Astrocyte of the spinal cord (primary cell): ENCODE measurements at regions not wholly inside any gene's neighbourhood (a gene's known extent, or its start where the extent isn't known, plus 50 kb on each side); places are given as distances from the start of the nearest gene placed in this dataset.
"Not testable (repeated sequence)": the region's sequence is repeated elsewhere in the genome, so short reads cannot be mapped to it uniquely, and the experiment has no call there.

Experiments
- DNase-seq: peaks from one replicate; pipeline ENCODE4 v3.0.0; 2011; ENCODE audit warnings: low read depth, low spot score
- H3K4me3 ChIP-seq: 2 replicates; pipeline ENCODE4 v1.5.1; 2011; ENCODE audit warnings: low read depth, mild to moderate bottlenecking, low read length, moderate library complexity
- in situ Hi-C: cut with HindIII; loops from 2 replicates; pipeline ENCODE4 v1.10.0; 2017; ENCODE audit warnings: low sequenced_read_pairs
- TF ChIP-seq, protein P1 (sequence below): IDR thresholded peaks from 2 replicates; pipeline ENCODE4 v1.5.1; 2012; ENCODE audit warnings: low read depth, mild to moderate bottlenecking, low read length, inconsistent platforms

DNA sequence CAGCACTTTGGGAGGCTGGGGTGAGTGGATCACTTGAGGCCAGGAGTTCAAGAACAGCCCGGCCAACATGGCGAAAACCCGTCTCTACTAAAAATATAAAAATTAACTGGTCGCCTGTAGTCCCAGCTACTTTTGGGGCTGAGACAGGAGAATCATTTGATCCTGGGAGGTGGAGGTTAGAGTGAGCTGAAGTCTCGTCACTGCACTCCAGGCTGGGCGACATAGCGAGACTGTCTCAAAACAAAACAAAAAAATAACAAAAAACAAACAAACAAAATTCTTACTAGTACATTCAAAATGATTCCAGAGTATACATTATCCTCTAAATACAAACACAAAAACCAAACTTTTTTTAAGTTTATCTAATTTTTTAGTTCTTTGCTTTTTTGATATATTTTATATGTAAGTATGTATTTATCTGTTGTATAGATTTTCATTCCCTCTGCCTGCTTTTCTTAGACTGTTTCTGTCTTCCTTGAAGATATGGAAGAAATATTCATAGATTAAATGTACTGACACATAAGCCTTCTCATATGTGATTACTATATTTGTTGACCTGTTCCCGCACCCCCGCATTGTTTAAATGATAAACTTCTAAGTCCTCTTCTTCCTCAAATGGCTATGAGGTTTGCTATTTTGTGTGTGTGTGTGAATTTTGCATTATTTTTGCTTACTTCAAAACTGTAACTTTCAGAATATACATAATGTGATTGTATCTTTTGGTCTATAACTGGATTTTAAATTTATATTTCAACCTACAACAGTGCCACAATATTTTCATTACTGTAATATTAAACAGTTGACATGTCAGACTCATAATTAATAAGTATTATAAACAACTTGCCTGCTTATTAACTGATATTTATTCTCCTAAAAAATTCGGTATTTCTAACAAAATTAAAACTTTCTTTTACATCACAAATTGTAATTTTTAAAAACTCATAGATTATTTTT, 1674.1 kb upstream of the B3GALT2 start:
- no peak for DNase-seq
- TF ChIP-seq, protein P1, sequence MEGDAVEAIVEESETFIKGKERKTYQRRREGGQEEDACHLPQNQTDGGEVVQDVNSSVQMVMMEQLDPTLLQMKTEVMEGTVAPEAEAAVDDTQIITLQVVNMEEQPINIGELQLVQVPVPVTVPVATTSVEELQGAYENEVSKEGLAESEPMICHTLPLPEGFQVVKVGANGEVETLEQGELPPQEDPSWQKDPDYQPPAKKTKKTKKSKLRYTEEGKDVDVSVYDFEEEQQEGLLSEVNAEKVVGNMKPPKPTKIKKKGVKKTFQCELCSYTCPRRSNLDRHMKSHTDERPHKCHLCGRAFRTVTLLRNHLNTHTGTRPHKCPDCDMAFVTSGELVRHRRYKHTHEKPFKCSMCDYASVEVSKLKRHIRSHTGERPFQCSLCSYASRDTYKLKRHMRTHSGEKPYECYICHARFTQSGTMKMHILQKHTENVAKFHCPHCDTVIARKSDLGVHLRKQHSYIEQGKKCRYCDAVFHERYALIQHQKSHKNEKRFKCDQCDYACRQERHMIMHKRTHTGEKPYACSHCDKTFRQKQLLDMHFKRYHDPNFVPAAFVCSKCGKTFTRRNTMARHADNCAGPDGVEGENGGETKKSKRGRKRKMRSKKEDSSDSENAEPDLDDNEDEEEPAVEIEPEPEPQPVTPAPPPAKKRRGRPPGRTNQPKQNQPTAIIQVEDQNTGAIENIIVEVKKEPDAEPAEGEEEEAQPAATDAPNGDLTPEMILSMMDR: no peak
- in situ Hi-C loops: no loop called here
- H3K4me3 ChIP-seq: no peak overlapping the region

DNA sequence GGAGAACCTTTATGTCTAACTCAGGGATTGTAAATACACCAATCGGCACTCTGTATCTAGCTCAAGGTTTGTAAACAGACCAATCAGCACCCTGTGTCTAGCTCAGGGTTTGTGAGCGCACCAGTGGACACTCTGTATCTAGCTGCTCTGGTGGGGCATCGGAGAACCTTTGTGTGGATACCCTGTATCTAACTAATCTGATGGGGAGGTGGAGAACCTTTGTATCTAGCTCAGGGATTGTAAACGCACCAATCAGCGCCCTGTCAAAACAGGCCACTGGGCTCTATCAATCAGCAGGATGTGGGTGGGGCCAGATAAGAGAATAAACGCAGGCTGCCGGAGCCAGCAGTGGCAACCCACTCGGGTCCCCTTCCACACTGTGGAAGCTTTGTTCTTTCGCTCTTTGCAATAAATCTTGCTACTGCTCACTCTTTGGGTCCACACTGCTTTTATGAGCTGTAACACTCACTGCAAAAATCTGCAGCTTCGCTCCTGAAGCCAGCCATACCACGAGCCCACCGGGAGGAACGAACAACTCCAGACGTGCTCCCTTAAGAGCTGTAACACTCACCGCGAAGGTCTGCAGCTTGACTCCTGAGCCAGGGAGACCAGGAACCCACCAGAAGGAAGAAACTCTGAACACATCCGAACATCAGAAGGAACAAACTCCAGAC, 1673.2 kb upstream of the B3GALT2 start:
- DNase-seq, in situ Hi-C loops, H3K4me3 ChIP-seq: not testable (repeated sequence)

DNA sequence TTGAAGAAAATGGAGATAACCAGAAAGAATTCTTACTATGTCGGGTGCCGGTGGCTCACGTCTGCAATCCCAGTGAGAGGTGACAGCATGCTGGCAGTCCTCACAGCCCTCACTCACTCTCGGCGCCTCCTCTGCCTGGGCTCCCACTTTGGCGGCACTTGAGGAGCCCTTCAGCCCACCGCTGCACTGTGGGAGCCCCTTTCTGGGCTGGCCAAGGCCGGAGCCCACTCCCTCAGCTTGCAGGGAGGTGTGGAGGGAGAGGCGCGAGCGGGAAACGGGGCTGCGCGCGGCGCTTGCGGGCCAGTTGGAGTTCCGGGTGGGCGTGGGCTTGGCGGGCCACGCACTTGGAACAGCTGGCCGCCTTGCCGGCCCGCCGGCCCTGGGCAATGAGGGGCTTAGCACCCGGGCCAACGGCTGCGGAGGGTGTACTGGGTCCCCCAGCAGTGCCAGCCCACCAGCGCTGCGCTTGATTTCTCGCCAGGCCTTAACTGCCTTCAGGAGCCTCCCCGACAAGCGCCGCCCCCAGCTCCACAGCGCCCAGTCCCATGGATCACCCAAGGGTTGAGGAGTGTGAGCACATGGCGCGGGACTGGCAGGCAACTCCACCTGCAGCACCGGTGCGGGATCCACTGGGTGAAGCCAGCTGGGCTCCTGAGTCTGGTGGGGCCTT, 1672.5 kb upstream of the B3GALT2 start:
- DNase-seq, H3K4me3 ChIP-seq, in situ Hi-C loops: not testable (repeated sequence)

DNA sequence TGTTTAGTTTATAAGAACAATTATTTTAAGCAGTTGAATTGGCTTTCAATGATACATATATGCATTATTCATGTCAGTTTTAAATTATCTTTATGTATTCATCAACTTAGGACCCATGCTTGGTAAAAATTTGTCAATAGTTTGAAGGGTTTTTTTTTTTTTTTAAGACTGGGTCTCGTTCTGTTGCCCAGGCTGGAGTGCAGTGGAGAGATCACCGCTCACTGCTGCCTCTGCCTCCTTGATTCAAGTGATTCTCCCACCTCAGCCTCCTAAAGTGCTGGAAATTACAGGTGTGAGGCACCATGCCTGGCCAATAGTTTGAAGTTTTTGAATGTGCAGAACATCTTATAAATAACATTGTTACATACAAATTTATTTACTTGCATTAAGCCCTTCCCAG, 1671.0 kb upstream of the B3GALT2 start:
- no peak for DNase-seq
- TF ChIP-seq, protein P1: no peak
- no peak overlapping the region for H3K4me3 ChIP-seq
- in situ Hi-C loops: no loop called here

DNA sequence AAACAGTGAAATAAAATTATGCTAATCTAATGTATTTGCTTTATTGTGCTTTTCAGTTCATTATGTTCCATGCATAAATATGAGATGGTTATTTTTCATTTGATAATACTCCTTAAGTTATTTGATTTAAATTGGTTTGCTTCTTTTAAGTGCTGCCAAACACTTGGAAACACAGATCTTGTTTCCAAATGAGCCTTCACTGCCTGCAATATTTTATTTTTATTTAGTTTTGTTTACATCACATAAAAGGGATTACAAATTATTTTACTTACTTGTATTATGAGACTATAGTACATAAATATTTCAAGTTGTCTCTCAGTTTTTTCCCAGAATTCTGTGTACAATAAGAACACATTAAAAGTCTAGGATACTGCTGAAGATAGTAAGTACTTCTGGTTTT, 1662.4 kb upstream of the B3GALT2 start:
- TF ChIP-seq, protein P1: no peak
- in situ Hi-C loops: no loop called here
- DNase-seq: no peak
- no peak overlapping the region for H3K4me3 ChIP-seq

DNA sequence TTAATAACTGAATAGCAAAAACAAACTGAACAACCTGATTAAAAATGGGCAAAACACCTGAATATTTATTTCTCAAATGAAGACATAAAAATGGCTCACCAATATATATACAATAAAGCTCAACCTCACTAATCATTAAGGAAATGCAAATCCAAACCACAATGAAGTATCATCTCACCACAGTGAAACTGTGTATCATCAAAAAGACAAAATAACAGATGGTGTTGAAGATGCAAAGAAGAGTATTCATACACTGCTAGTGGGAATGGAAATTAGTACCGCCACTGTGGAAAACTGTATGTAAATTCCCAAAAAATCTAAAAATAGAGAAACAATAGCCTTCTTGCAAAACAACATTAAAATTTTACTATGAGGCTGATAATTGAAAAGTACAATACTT, 1660.1 kb upstream of the B3GALT2 start:
- no peak for DNase-seq
- TF ChIP-seq, protein P1: no peak
- no peak overlapping the region for H3K4me3 ChIP-seq
- in situ Hi-C loops: no loop called here

DNA sequence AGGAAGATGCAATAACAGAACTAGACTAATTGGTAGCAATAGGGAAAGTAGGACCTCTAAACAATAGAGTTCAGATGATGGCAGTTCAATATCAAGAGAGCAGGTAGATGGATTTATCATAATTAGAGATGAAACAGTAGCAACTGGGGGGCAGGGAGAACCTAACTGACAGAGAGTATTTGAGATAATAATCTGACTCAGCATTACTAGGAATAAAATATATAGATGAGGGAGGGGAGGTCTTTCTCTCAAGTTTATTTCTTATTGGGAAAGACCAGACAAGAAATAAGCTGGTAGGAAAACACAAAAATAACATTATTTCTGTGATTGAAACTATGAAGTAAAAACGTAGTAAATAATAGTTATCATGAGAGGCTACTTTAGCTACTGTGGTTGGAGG, 1656.7 kb upstream of the B3GALT2 start:
- TF ChIP-seq, protein P1: no peak
- no peak for DNase-seq
- in situ Hi-C loops: no loop called here
- no peak overlapping the region for H3K4me3 ChIP-seq
